ENCODE measurements at regions not wholly inside any gene's neighbourhood (a gene's known extent, or its start where the extent isn't known, plus 50 kb on each side); places are given as distances from the start of the nearest gene placed in this dataset.
A peak's percentile ranks its signal among the peaks of the same experiment; 100 is the strongest.

GRCh38 chr14:101704140-101704539 lies 57.4 kb upstream of the PPP2R5C start:
- DNase-seq (ENCODE audit: low spot score), result no peak
- no peak overlapping the region for H3K27ac Mint-ChIP-seq (ENCODE audit: unreplicated experiment)
- peaks cover 34% of the 10 kb centered on the region for H3K27me3 Mint-ChIP-seq (ENCODE audit: low read depth)
- peaks cover 13% of the 10 kb centered on the region for H3K4me1 Mint-ChIP-seq (ENCODE audit: low read depth)
- no peaks in the 10 kb centered on the region for H3K9me3 Mint-ChIP-seq (ENCODE audit: low read depth)
- no peak overlapping the region for H3K4me3 Mint-ChIP-seq (ENCODE audit: unreplicated experiment)
- H3K36me3 Mint-ChIP-seq (ENCODE audit: low read depth), result no peaks in the 10 kb centered on the region
- TF ChIP-seq CTCF (IDR thresholded peaks at IDR 0.05), result no peak

- Mint-ChIP-seq H3K27me3 (ENCODE audit: low read depth) (peaks cover 19% of the 10 kb centered on the region), H3K9me3 (ENCODE audit: low read depth) (no peaks in the 10 kb centered on the region), H3K36me3 (ENCODE audit: low read depth) (no peaks in the 10 kb centered on the region), H3K27ac (ENCODE audit: unreplicated experiment) (no peak overlapping the region), H3K4me3 (ENCODE audit: unreplicated experiment) (no peak overlapping the region), H3K4me1 (ENCODE audit: low read depth) (peaks cover 13% of the 10 kb centered on the region)
- DNase-seq (ENCODE audit: low spot score), result no peak
- no peak for TF ChIP-seq CTCF (IDR thresholded peaks at IDR 0.05)
These were observed 55.6 kb upstream of the PPP2R5C start for GRCh38 chr14:101705733-101706508.

GRCh38 chr14:101706509-101707067 lies 54.9 kb upstream of the PPP2R5C start:
- no peaks in the 10 kb centered on the region for H3K9me3 Mint-ChIP-seq (ENCODE audit: low read depth)
- TF ChIP-seq CTCF (IDR thresholded peaks at IDR 0.05), result no peak
- H3K27ac Mint-ChIP-seq (ENCODE audit: unreplicated experiment), result no peak overlapping the region
- H3K27me3 Mint-ChIP-seq (ENCODE audit: low read depth), result peaks cover 16% of the 10 kb centered on the region
- no peak for DNase-seq (ENCODE audit: low spot score)
- no peak overlapping the region for H3K4me3 Mint-ChIP-seq (ENCODE audit: unreplicated experiment)
- H3K4me1 Mint-ChIP-seq (ENCODE audit: low read depth), result peaks cover 13% of the 10 kb centered on the region
- H3K36me3 Mint-ChIP-seq (ENCODE audit: low read depth), result no peaks in the 10 kb centered on the region

- peaks cover 9% of the 10 kb centered on the region for H3K27me3 Mint-ChIP-seq (ENCODE audit: low read depth)
- no peaks in the 10 kb centered on the region for H3K9me3 Mint-ChIP-seq (ENCODE audit: low read depth)
- H3K27ac Mint-ChIP-seq (ENCODE audit: unreplicated experiment), result peak overlapping the region; percentile 61
- no peak overlapping the region for H3K4me3 Mint-ChIP-seq (ENCODE audit: unreplicated experiment)
- peaks cover 13% of the 10 kb centered on the region for H3K4me1 Mint-ChIP-seq (ENCODE audit: low read depth)
- H3K36me3 Mint-ChIP-seq (ENCODE audit: low read depth), result no peaks in the 10 kb centered on the region
- peak; percentile 93 for TF ChIP-seq CTCF (IDR thresholded peaks at IDR 0.05)
- DNase-seq (ENCODE audit: low spot score), result no peak
These were observed 54.3 kb upstream of the PPP2R5C start for GRCh38 chr14:101707068-101707842.

GRCh38 chr14:101707863-101708620 lies 53.5 kb upstream of the PPP2R5C start:
- no peaks in the 10 kb centered on the region for H3K9me3 Mint-ChIP-seq (ENCODE audit: low read depth)
- no peak overlapping the region for H3K4me3 Mint-ChIP-seq (ENCODE audit: unreplicated experiment)
- DNase-seq (ENCODE audit: low spot score), result no peak
- H3K27ac Mint-ChIP-seq (ENCODE audit: unreplicated experiment), result peak overlapping the region; percentile 61
- no peaks in the 10 kb centered on the region for H3K36me3 Mint-ChIP-seq (ENCODE audit: low read depth)
- peaks cover 13% of the 10 kb centered on the region for H3K4me1 Mint-ChIP-seq (ENCODE audit: low read depth)
- peaks cover 1% of the 10 kb centered on the region for H3K27me3 Mint-ChIP-seq (ENCODE audit: low read depth)
- no peak for TF ChIP-seq CTCF (IDR thresholded peaks at IDR 0.05)
